Sigmoid colon (tissue), 6 donors: ENCODE measurements at regions not wholly inside any gene's neighbourhood (a gene's known extent, or its start where the extent isn't known, plus 50 kb on each side); places are given as distances from the start of the nearest gene placed in this dataset.
"Not testable (repeated sequence)": the region's sequence is repeated elsewhere in the genome, so short reads cannot be mapped to it uniquely, and the experiment has no call there.

Experiments
- DNase-seq: peaks from one replicate; pipeline ENCODE4 v3.0.0-alpha.2; 2019
- H3K27ac ChIP-seq, 4 donors: fragments of 200-600 bp; sonication (generic); one replicate each; pipeline ENCODE4 v1.5.1; 2016 to 2019; ENCODE audit warnings: mild to moderate bottlenecking in 1 of 4
- H3K27me3 ChIP-seq, 3 donors: fragments of 200-600 bp; sonication (generic); one replicate each; pipeline ENCODE4 v1.5.1; 2019; ENCODE audit warnings: mild to moderate bottlenecking in 1 of 3
- H3K36me3 ChIP-seq, 4 donors: fragments of 200-600 bp; sonication (generic); one replicate each; pipeline ENCODE4 v1.5.1; 2016 to 2019
- H3K4me1 ChIP-seq, 4 donors: fragments of 200-600 bp; sonication (generic); one replicate each; pipeline ENCODE4 v1.5.1; 2017 to 2019
- H3K4me3 ChIP-seq, 4 donors: fragments of 200-600 bp; sonication (generic); one replicate each; pipeline ENCODE4 v1.5.1; 2017 to 2019; ENCODE audit warnings: mild to moderate bottlenecking in 2 of 4, moderate library complexity in 1 of 4
- H3K9me3 ChIP-seq, 4 donors: fragments of 200-600 bp in 3 of 4; sonication (generic) in 3 of 4; one replicate each; pipeline versions ENCODE4 v1.5.1 to v1.6.1; 2013 to 2019
- EP300 ChIP-seq, 4 donors: sonication (generic); formaldehyde crosslinking; IDR thresholded peaks; one replicate each; pipeline ENCODE4 v1.6.1; 2017; ENCODE audit warnings: antibody characterized with exemption in 4 of 4
- POLR2A ChIP-seq, 2 donors: fragments of 450-650 bp; IDR thresholded peaks; one replicate each; pipeline ENCODE4 v1.6.1; 2016; ENCODE audit warnings: antibody characterized with exemption in 2 of 2, mild to moderate bottlenecking in 2 of 2, moderate library complexity in 2 of 2
- POLR2AphosphoS5 ChIP-seq, 4 donors: sonication (generic); formaldehyde crosslinking; IDR thresholded peaks; one replicate each; pipeline ENCODE4 v1.6.1; 2017; ENCODE audit warnings: antibody characterized with exemption in 4 of 4
- WGBS, 2 donors: extraction: QIAGEN DNeasy Blood & Tissue Kit; methylation state at CpG; one replicate each; pipeline ENCODE4 v1.1.7; 2013; 5-methylcytosine and 5-hydroxymethylcytosine counted together
- intact Hi-C: fragments of 100-400 bp; cut with DNase I; formaldehyde crosslinking; loops from one replicate; pipeline ENCODE4 v1.15.1; 2023
- TF ChIP-seq, protein P1 (sequence below), 4 experiments: fragments of 450-650 bp in 3 of 4; fragments of 200-600 bp in 1 of 4; IDR thresholded peaks; one replicate each; pipeline ENCODE4 v1.5.1; 2016 to 2019; ENCODE audit warnings: antibody characterized with exemption in 4 of 4, mild to moderate bottlenecking in 3 of 4, moderate library complexity in 2 of 4
- donor health status: healthy with polysubstance abuse.
- donor health status: healthy.

DNA sequence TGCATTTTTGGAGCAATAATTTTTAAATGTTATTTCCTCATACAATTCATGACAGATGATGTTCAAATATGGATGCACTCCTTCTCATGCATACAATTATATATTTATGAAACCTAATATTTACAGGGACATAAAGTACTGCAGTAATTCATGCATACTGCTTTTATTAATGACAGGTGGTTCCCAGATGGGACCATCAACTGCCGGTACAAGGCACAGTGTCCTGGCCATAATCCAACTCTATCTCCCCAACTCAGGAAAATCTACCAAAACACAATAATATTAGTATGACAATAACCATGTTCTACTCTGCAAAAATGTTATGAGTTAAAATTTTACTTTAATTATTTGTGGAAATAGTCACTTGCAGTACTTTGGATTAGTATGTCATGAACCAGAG is 77.8 kb downstream of the VIP start:
- Histone ChIP-seq H3K4me1 (no peaks in the 10 kb centered on the region), H3K27me3 (no peaks in the 10 kb centered on the region), H3K27ac (no peak overlapping the region), H3K4me3 (no peak overlapping the region), H3K36me3 (no peaks in the 10 kb centered on the region), H3K9me3 (no peaks in the 10 kb centered on the region)
- DNase-seq, result no peak
- TF ChIP-seq POLR2A (IDR thresholded peaks at IDR 0.05), result no peak
- no peak for TF ChIP-seq POLR2AphosphoS5 (IDR thresholded peaks at IDR 0.05)
- TF ChIP-seq, protein P1, sequence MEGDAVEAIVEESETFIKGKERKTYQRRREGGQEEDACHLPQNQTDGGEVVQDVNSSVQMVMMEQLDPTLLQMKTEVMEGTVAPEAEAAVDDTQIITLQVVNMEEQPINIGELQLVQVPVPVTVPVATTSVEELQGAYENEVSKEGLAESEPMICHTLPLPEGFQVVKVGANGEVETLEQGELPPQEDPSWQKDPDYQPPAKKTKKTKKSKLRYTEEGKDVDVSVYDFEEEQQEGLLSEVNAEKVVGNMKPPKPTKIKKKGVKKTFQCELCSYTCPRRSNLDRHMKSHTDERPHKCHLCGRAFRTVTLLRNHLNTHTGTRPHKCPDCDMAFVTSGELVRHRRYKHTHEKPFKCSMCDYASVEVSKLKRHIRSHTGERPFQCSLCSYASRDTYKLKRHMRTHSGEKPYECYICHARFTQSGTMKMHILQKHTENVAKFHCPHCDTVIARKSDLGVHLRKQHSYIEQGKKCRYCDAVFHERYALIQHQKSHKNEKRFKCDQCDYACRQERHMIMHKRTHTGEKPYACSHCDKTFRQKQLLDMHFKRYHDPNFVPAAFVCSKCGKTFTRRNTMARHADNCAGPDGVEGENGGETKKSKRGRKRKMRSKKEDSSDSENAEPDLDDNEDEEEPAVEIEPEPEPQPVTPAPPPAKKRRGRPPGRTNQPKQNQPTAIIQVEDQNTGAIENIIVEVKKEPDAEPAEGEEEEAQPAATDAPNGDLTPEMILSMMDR (IDR thresholded peaks at IDR 0.05), result no peak
- TF ChIP-seq EP300 (IDR thresholded peaks at IDR 0.05), result no peak
- intact Hi-C loops, result no loop called here
- WGBS, 2 donors, result 56 to 69% methylated on average over 1 of the region's 1 CpG

DNA sequence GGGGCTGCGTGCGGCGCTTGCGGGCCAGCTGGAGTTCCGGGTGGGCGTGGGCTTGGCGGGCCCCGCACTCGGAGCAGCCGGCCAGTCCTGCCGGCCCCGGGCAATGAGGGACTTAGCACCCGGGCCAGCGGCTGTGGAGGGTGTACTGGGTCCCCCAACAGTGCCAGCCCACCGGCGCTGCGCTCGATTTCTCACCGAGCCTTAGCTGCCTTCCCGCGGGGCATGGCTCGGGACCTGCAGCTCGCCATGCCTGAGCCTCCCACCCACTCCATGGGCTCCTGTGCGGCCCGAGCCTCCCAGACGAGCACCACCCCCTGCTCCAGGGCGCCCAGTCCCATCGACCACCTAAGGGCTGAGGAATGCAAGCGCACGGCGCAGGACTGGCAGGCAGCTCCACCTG is 83.8 kb downstream of the VIP start:
- H3K27me3 ChIP-seq, H3K36me3 ChIP-seq, DNase-seq, H3K4me1 ChIP-seq, intact Hi-C loops, H3K4me3 ChIP-seq, H3K27ac ChIP-seq, H3K9me3 ChIP-seq: not testable (repeated sequence)
- WGBS, 2 donors, result 96% methylated on average over 31 of the region's 31 CpGs

DNA sequence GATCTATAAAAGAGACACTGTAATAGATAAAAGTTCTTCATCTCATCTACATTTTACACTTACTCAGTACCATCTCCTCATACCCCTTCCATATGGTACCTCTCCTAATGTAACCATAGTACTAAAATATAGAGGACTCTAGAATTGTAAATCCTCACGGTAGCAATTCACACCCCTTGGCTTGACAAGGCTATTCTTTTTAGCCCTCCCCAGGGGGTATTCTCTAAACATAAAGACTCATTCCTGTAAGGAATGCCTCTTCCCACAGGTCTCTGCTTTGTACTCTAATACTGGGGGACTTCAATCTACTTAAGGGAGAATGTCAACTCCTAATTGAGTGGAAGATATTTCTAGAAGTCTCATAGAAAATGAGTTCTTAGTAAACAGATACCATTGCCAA is 85.9 kb downstream of the VIP start:
- Histone ChIP-seq H3K4me1 (no peaks in the 10 kb centered on the region), H3K27ac (no peak overlapping the region), H3K9me3 (no peaks in the 10 kb centered on the region), H3K27me3 (no peaks in the 10 kb centered on the region), H3K36me3 (no peaks in the 10 kb centered on the region), H3K4me3 (no peak overlapping the region)
- WGBS, 2 donors, result 18 to 32% methylated on average over 1 of the region's 1 CpG
- TF ChIP-seq EP300 (IDR thresholded peaks at IDR 0.05) (no peak), POLR2A (IDR thresholded peaks at IDR 0.05) (no peak), POLR2AphosphoS5 (IDR thresholded peaks at IDR 0.05) (no peak)
- TF ChIP-seq, protein P1 (IDR thresholded peaks at IDR 0.05), result no peak
- intact Hi-C loops, result no loop called here
- DNase-seq, result no peak

DNA sequence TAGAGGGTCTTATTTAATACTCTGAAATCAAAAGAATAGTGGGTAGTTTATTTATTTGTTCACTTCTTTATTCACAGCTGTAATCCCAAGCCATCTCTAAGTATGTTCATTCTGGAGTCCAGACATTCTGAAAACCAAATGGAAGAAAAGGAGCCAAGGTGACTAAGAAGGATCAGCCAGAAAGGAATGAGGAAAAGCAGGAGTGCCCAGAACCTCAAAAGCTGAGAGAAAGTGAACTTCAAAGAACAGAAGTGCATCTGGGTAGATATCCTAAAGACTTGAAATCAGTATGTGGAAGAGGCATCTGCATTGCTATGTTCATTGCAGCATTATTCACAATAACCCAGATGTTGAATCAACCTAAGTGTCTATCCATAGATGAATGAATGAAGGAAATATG is 94.8 kb downstream of the VIP start:
- DNase-seq, result no peak
- intact Hi-C loops, result no loop called here
- H3K4me1 ChIP-seq, result no peaks in the 10 kb centered on the region

DNA sequence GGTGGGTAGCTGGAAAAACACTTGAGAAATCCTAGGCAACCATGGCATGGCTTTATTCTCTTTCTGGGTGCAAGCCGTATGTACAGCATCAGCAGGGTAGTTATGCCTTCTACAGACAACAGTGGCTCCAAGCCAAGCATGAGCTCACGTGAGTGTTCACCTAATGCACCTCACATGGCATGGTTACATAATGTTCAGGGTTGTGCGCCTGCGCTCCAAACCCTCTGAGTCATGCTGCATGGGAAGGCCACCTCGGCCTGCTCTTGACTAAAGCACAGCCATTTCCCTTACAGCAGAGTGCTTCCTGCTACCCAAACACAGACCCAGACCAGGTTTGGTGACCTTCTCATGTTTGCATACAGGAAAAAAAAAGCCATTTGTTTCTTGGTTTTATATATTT is 96.2 kb downstream of the VIP start:
- Histone ChIP-seq H3K4me1 (no peaks in the 10 kb centered on the region), H3K36me3 (no peaks in the 10 kb centered on the region), H3K27ac (no peak overlapping the region), H3K9me3 (no peaks in the 10 kb centered on the region), H3K4me3 (no peak overlapping the region), H3K27me3 (no peaks in the 10 kb centered on the region)
- WGBS, 2 donors, result 85 to 91% methylated on average over 5 of the region's 5 CpGs
- intact Hi-C loops, result no loop called here
- DNase-seq, result no peak
- TF ChIP-seq POLR2AphosphoS5 (IDR thresholded peaks at IDR 0.05) (no peak), POLR2A (IDR thresholded peaks at IDR 0.05) (no peak), EP300 (IDR thresholded peaks at IDR 0.05) (no peak)
- TF ChIP-seq, protein P1 (IDR thresholded peaks at IDR 0.05), result no peak

More for the DNA sequence above, 94.8 kb downstream of the VIP start:
- Histone ChIP-seq H3K27ac (no peak overlapping the region), H3K27me3 (no peaks in the 10 kb centered on the region), H3K4me3 (no peak overlapping the region), H3K9me3 (no peaks in the 10 kb centered on the region), H3K36me3 (no peaks in the 10 kb centered on the region)
- no peak for TF ChIP-seq EP300 (IDR thresholded peaks at IDR 0.05)
- no peak for TF ChIP-seq POLR2A (IDR thresholded peaks at IDR 0.05)
- TF ChIP-seq POLR2AphosphoS5 (IDR thresholded peaks at IDR 0.05), result no peak
- TF ChIP-seq, protein P1 (IDR thresholded peaks at IDR 0.05), result no peak
